Cardiac muscle cell (in vitro differentiated cells and primary cell): ENCODE measurements at regions not wholly inside any gene's neighbourhood (a gene's known extent, or its start where the extent isn't known, plus 50 kb on each side); places are given as distances from the start of the nearest gene placed in this dataset.

ENCODE experiments used
- DNase-seq, 2 donors: peaks; one replicate each; pipeline versions ENCODE4 v3.0.0 to v3.0.0-alpha.2; 2010 to 2017; ENCODE audit warnings: low read depth in 1 of 2, low spot score in 1 of 2
- H3K27ac ChIP-seq: fragments of 200-600 bp; sonication (generic); 2 replicates; pipeline ENCODE4 v1.5.1; 2016
- H3K27me3 ChIP-seq: fragments of 200-600 bp; sonication (generic); 2 replicates; pipeline ENCODE4 v1.6.0; 2016; ENCODE audit warnings: control low read depth
- H3K36me3 ChIP-seq: fragments of 200-600 bp; sonication (generic); 2 replicates; pipeline ENCODE4 v1.5.1; 2016; ENCODE audit warnings: control low read depth
- H3K4me1 ChIP-seq: fragments of 200-600 bp; sonication (generic); 2 replicates; pipeline ENCODE4 v1.8.1; 2017; ENCODE audit warnings: low read depth, mild to moderate bottlenecking, mixed run types
- H3K4me3 ChIP-seq: fragments of 200-600 bp; sonication (generic); 2 replicates; pipeline ENCODE4 v1.5.1; 2016; ENCODE audit warnings: mild to moderate bottlenecking
- H3K9me3 ChIP-seq: fragments of 200-600 bp; sonication (generic); 2 replicates; pipeline ENCODE4 v1.5.1; 2017; ENCODE audit warnings: low read depth, mild to moderate bottlenecking, control low read depth
- CTCF ChIP-seq: IDR thresholded peaks from 2 replicates; pipeline ENCODE4 v1.5.1; 2012; ENCODE audit warnings: low read depth, mild to moderate bottlenecking, low read length

- Histone ChIP-seq H3K36me3 (no peaks in the 10 kb centered on the region), H3K27me3 (no peaks in the 10 kb centered on the region), H3K4me3 (no peak overlapping the region), H3K4me1 (no peaks in the 10 kb centered on the region), H3K27ac (no peak overlapping the region), H3K9me3 (no peaks in the 10 kb centered on the region)
- TF ChIP-seq CTCF: no peak
- no peak for DNase-seq
Measured at GRCh38 chr12:94039199-94039840, 109.1 kb upstream of the PLXNC1 start.

GRCh38 chr12:94039914-94040313 is 108.5 kb upstream of the PLXNC1 start:
- DNase-seq: peak in 1 of 2 donors; percentile 94
- TF ChIP-seq CTCF: no peak
- Histone ChIP-seq H3K4me3 (no peak overlapping the region), H3K9me3 (no peaks in the 10 kb centered on the region), H3K36me3 (no peaks in the 10 kb centered on the region), H3K4me1 (no peaks in the 10 kb centered on the region), H3K27me3 (no peaks in the 10 kb centered on the region), H3K27ac (no peak overlapping the region)

DNA sequence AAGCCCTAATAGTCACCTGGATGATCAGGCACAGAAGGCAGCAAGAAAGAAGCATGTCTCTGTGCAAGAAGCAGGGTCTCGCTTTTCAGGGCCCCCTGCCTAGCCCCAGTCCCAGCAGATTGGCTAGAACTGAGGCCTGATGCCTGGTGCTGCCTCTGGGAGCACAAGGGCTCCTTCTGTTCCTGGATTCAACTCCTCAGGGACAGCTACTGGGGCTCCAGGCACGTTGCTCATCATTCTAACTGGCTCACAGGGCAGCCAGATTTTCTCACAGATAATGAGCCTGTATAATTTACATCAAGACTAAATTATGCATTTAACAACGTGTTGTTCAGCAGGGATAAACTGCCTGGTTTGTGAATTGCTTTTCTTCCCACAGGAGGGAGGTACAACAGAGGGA is 106.5 kb upstream of the PLXNC1 start:
- no peak for DNase-seq
- Histone ChIP-seq H3K36me3 (no peaks in the 10 kb centered on the region), H3K27me3 (no peaks in the 10 kb centered on the region), H3K27ac (no peak overlapping the region), H3K4me3 (no peak overlapping the region), H3K9me3 (no peaks in the 10 kb centered on the region), H3K4me1 (no peaks in the 10 kb centered on the region)
- no peak for TF ChIP-seq CTCF

GRCh38 chr12:94042321-94042720 is 106.1 kb upstream of the PLXNC1 start:
- no peaks in the 10 kb centered on the region for H3K4me1 ChIP-seq
- no peak overlapping the region for H3K27ac ChIP-seq
- TF ChIP-seq CTCF: no peak
- H3K9me3 ChIP-seq: no peaks in the 10 kb centered on the region
- H3K36me3 ChIP-seq: no peaks in the 10 kb centered on the region
- no peaks in the 10 kb centered on the region for H3K27me3 ChIP-seq
- no peak for DNase-seq
- H3K4me3 ChIP-seq: no peak overlapping the region

DNA sequence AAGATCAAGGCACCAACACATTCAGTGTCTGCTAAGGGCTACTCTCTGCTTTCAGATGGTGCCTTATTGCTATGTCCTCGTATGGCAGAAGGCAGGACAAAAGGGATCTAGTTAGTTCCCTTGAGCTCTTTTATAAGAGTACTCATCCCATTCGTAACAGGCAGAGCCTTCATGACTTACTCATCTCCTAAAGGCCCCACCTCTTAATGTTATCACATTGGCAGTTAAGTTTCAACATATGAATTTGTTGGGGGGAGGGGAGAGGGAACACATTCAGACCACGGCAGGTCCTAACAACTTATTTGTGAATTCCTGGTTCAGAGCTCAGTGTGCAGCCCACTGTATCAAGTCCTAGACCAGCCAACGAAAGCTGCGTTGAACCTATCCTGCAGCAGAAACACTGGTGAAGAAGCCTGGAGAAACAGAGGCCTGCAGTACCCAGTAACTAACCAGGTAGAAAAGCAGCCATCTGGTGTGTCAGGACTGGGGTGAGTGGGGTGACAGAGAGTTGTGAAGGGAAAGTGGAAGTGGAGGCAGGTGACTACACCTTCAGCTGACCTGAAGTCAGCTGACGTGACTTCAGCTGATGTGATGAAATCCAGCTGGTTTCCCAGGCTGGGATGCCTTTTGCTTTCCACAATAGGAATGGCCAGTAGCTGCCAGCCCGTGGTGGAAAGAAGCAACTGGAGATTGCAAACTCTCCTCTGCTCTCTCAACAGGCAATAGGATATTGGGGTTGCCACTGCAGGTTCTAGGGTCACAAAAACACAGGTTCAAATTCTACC is 101.6 kb upstream of the PLXNC1 start:
- DNase-seq: peak; percentile 11 to 50
- Histone ChIP-seq H3K4me1 (peaks cover 17% of the 10 kb centered on the region), H3K27me3 (no peaks in the 10 kb centered on the region), H3K27ac (no peak overlapping the region), H3K4me3 (no peak overlapping the region), H3K9me3 (no peaks in the 10 kb centered on the region), H3K36me3 (no peaks in the 10 kb centered on the region)
- TF ChIP-seq CTCF: no peak
